K562 (cell line): ENCODE measurements at regions not wholly inside any gene's neighbourhood (a gene's known extent, or its start where the extent isn't known, plus 50 kb on each side); places are given as distances from the start of the nearest gene placed in this dataset.

Experiments
- EWSR1 ChIP-seq: fragments of 450-650 bp; IDR thresholded peaks from 2 replicates; pipeline ENCODE4 v1.6.1; 2018; ENCODE audit warnings: borderline replicate concordance, mild to moderate bottlenecking, low read depth, moderate library complexity; ENCODE audit not compliant: partially characterized antibody
- KAT2B ChIP-seq: IDR thresholded peaks from one replicate; pipeline ENCODE4 v1.6.1; 2012; ENCODE audit warnings: low read depth, mild to moderate bottlenecking, control low read depth, inconsistent platforms, low read length, moderate library complexity
- TF ChIP-seq, protein P1 (sequence below), 2 experiments: fragments of 450-650 bp in 1 of 2; sonication (generic) in 1 of 2; formaldehyde crosslinking in 1 of 2; IDR thresholded peaks; 2 replicates each; pipeline versions ENCODE4 v1.7.1 to v1.9.0; 2016 to 2022; ENCODE audit warnings: inconsistent platforms in 1 of 2, mild to moderate bottlenecking in 1 of 2, missing genetic modification reagents in 1 of 2
- TF ChIP-seq, protein P2 (sequence below): fragments of 200-600 bp; sonication (generic); IDR thresholded peaks from one replicate; pipeline ENCODE4 v1.6.1; 2012; ENCODE audit warnings: mild to moderate bottlenecking, low read depth, low read length, inconsistent platforms

DNA sequence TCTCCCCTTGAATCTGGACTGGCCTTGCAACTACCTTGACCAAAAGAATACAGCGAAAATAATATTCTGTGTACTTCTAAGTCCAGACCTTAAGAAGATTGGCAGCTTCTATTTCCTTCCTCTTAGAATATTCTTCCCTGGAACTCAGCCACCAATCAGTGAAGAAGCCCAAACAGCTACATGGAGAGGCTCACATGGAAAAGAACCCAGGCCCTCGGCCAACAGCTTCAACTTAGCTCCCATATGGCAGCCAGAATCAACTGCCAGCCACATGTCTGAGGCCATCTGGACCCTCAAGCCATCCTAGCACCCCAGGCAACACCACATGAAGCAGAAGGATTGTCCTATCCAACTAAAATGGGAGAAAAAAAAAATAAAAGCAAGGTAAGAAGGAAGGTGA, 178.8 kb downstream of the IBTK start (continued):
- TF ChIP-seq, protein P1, sequence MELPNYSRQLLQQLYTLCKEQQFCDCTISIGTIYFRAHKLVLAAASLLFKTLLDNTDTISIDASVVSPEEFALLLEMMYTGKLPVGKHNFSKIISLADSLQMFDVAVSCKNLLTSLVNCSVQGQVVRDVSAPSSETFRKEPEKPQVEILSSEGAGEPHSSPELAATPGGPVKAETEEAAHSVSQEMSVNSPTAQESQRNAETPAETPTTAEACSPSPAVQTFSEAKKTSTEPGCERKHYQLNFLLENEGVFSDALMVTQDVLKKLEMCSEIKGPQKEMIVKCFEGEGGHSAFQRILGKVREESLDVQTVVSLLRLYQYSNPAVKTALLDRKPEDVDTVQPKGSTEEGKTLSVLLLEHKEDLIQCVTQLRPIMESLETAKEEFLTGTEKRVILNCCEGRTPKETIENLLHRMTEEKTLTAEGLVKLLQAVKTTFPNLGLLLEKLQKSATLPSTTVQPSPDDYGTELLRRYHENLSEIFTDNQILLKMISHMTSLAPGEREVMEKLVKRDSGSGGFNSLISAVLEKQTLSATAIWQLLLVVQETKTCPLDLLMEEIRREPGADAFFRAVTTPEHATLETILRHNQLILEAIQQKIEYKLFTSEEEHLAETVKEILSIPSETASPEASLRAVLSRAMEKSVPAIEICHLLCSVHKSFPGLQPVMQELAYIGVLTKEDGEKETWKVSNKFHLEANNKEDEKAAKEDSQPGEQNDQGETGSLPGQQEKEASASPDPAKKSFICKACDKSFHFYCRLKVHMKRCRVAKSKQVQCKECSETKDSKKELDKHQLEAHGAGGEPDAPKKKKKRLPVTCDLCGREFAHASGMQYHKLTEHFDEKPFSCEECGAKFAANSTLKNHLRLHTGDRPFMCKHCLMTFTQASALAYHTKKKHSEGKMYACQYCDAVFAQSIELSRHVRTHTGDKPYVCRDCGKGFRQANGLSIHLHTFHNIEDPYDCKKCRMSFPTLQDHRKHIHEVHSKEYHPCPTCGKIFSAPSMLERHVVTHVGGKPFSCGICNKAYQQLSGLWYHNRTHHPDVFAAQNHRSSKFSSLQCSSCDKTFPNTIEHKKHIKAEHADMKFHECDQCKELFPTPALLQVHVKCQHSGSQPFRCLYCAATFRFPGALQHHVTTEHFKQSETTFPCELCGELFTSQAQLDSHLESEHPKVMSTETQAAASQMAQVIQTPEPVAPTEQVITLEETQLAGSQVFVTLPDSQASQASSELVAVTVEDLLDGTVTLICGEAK (IDR thresholded peaks at IDR 0.05) = no peak
- TF ChIP-seq, protein P1 (CRISPR knock-in tag; IDR thresholded peaks at IDR 0.05) = no peak
- TF ChIP-seq, protein P2, sequence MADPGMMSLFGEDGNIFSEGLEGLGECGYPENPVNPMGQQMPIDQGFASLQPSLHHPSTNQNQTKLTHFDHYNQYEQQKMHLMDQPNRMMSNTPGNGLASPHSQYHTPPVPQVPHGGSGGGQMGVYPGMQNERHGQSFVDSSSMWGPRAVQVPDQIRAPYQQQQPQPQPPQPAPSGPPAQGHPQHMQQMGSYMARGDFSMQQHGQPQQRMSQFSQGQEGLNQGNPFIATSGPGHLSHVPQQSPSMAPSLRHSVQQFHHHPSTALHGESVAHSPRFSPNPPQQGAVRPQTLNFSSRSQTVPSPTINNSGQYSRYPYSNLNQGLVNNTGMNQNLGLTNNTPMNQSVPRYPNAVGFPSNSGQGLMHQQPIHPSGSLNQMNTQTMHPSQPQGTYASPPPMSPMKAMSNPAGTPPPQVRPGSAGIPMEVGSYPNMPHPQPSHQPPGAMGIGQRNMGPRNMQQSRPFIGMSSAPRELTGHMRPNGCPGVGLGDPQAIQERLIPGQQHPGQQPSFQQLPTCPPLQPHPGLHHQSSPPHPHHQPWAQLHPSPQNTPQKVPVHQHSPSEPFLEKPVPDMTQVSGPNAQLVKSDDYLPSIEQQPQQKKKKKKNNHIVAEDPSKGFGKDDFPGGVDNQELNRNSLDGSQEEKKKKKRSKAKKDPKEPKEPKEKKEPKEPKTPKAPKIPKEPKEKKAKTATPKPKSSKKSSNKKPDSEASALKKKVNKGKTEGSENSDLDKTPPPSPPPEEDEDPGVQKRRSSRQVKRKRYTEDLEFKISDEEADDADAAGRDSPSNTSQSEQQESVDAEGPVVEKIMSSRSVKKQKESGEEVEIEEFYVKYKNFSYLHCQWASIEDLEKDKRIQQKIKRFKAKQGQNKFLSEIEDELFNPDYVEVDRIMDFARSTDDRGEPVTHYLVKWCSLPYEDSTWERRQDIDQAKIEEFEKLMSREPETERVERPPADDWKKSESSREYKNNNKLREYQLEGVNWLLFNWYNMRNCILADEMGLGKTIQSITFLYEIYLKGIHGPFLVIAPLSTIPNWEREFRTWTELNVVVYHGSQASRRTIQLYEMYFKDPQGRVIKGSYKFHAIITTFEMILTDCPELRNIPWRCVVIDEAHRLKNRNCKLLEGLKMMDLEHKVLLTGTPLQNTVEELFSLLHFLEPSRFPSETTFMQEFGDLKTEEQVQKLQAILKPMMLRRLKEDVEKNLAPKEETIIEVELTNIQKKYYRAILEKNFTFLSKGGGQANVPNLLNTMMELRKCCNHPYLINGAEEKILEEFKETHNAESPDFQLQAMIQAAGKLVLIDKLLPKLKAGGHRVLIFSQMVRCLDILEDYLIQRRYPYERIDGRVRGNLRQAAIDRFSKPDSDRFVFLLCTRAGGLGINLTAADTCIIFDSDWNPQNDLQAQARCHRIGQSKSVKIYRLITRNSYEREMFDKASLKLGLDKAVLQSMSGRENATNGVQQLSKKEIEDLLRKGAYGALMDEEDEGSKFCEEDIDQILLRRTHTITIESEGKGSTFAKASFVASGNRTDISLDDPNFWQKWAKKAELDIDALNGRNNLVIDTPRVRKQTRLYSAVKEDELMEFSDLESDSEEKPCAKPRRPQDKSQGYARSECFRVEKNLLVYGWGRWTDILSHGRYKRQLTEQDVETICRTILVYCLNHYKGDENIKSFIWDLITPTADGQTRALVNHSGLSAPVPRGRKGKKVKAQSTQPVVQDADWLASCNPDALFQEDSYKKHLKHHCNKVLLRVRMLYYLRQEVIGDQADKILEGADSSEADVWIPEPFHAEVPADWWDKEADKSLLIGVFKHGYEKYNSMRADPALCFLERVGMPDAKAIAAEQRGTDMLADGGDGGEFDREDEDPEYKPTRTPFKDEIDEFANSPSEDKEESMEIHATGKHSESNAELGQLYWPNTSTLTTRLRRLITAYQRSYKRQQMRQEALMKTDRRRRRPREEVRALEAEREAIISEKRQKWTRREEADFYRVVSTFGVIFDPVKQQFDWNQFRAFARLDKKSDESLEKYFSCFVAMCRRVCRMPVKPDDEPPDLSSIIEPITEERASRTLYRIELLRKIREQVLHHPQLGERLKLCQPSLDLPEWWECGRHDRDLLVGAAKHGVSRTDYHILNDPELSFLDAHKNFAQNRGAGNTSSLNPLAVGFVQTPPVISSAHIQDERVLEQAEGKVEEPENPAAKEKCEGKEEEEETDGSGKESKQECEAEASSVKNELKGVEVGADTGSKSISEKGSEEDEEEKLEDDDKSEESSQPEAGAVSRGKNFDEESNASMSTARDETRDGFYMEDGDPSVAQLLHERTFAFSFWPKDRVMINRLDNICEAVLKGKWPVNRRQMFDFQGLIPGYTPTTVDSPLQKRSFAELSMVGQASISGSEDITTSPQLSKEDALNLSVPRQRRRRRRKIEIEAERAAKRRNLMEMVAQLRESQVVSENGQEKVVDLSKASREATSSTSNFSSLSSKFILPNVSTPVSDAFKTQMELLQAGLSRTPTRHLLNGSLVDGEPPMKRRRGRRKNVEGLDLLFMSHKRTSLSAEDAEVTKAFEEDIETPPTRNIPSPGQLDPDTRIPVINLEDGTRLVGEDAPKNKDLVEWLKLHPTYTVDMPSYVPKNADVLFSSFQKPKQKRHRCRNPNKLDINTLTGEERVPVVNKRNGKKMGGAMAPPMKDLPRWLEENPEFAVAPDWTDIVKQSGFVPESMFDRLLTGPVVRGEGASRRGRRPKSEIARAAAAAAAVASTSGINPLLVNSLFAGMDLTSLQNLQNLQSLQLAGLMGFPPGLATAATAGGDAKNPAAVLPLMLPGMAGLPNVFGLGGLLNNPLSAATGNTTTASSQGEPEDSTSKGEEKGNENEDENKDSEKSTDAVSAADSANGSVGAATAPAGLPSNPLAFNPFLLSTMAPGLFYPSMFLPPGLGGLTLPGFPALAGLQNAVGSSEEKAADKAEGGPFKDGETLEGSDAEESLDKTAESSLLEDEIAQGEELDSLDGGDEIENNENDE = no peak
- TF ChIP-seq KAT2B = no peak
- no peak for TF ChIP-seq EWSR1
